ENCODE measurements at regions not wholly inside any gene's neighbourhood (a gene's known extent, or its start where the extent isn't known, plus 50 kb on each side); places are given as distances from the start of the nearest gene placed in this dataset.

DNA sequence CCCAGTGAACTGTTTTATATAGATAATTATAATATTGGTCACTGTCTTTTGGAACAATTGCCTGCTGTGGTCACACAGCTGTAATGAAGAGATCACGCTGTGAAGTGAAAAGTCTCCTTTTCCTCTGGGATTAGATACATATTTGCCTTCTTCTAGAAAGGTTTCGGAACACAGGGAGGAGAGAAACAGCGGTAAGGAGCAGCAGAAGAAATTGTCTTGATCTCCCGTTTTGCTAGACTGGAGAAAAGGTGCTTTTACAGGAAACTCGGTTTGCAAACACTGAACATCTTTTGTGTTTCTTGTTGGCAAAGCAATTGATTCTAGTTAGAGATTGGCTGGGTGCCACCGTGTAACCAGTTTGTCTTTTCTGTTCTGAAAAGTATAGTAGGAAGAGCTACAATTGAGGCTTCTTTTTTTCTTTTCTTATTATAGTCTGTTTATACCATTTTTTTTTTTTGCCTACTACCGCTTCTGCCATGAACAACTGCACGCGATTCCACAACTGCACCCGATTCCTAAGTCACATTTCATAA is 404.1 kb upstream of the ID4 start:
- intact Hi-C loops (cut with DNase I), result no loop called here
- no peaks in the 10 kb centered on the region for H3K36me3 ChIP-seq
- peaks cover 0 to 2% (median under 1%) of the 10 kb centered on the region in 4 donors for H3K9me3 ChIP-seq
- 35% methylated on average over 10 of the region's 10 CpGs for WGBS
- peak overlapping the region; percentile 16 to 43 (median 24) for H3K4me3 ChIP-seq
- no peak for DNase-seq (ENCODE audit: extremely low spot score)
- H3K4me1 ChIP-seq, result peaks cover 0 to 15% (median 6%) of the 10 kb centered on the region in 4 donors
- TF ChIP-seq POLR2A (IDR thresholded peaks at IDR 0.05; ENCODE audit: low read depth) (no peak), EP300 (IDR thresholded peaks at IDR 0.05) (no peak), POLR2AphosphoS5 (IDR thresholded peaks at IDR 0.05) (no peak)
- TF ChIP-seq, protein P1, sequence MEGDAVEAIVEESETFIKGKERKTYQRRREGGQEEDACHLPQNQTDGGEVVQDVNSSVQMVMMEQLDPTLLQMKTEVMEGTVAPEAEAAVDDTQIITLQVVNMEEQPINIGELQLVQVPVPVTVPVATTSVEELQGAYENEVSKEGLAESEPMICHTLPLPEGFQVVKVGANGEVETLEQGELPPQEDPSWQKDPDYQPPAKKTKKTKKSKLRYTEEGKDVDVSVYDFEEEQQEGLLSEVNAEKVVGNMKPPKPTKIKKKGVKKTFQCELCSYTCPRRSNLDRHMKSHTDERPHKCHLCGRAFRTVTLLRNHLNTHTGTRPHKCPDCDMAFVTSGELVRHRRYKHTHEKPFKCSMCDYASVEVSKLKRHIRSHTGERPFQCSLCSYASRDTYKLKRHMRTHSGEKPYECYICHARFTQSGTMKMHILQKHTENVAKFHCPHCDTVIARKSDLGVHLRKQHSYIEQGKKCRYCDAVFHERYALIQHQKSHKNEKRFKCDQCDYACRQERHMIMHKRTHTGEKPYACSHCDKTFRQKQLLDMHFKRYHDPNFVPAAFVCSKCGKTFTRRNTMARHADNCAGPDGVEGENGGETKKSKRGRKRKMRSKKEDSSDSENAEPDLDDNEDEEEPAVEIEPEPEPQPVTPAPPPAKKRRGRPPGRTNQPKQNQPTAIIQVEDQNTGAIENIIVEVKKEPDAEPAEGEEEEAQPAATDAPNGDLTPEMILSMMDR (IDR thresholded peaks at IDR 0.05), result no peak
- peak overlapping the region; percentile 4 to 34 (median 24) for H3K27ac ChIP-seq (replicated peaks in 1 of 4)
- no peaks in the 10 kb centered on the region for H3K27me3 ChIP-seq

DNA sequence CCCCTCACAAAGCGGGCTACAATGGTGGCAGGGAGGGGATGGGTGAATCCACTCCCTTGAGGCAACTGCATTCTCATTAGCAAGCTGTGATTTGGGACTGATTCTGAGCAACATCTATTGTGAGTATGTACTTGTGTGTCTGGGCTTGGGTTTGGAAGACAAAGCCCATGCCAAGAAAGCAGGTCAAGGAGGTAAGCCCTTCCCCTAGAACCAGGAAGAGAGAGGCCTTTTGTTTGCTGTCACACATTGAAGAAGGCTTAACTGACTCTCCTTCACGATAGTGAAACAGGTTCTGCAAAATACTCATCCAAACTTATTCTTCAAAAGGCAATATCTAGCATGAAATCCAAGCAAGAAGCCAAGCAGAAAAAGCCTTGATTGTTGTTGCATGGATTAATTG is 403.1 kb upstream of the ID4 start:
- intact Hi-C loops (cut with DNase I), result no loop called here
- no peaks in the 10 kb centered on the region for H3K27me3 ChIP-seq
- H3K36me3 ChIP-seq, result no peaks in the 10 kb centered on the region
- no peak overlapping the region for H3K4me3 ChIP-seq
- peak overlapping the region in 1 of 4 donors; percentile 32 for H3K27ac ChIP-seq (replicated peaks in 1 of 4)
- WGBS, result 70% methylated on average over 2 of the region's 2 CpGs
- no peak for TF ChIP-seq POLR2A (IDR thresholded peaks at IDR 0.05; ENCODE audit: low read depth)
- TF ChIP-seq, protein P1 (IDR thresholded peaks at IDR 0.05), result no peak
- TF ChIP-seq POLR2AphosphoS5 (IDR thresholded peaks at IDR 0.05), result no peak
- TF ChIP-seq EP300 (IDR thresholded peaks at IDR 0.05), result no peak
- H3K4me1 ChIP-seq, result peaks cover 0 to 15% (median 6%) of the 10 kb centered on the region in 4 donors
- H3K9me3 ChIP-seq, result no peaks in the 10 kb centered on the region
- no peak for DNase-seq (ENCODE audit: extremely low spot score)

DNA sequence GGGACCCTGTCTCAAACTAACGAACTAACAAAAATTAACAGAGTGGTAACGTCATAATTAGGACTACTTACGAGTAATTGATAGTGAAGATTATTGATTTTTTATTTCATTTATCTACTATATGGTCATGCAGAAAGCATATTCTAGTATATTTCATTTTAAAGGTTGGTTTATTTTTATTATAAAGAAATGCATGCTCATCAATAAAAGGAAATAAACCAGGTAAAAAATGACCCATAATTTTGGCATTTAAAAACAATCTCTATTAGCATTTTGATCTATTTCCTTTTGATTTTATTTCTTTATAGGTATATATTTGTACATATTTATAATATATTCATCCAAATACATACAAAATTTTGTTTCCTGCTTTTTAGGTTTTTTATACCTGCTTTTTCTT is 401.4 kb upstream of the ID4 start:
- Histone ChIP-seq H3K4me3 (no peak overlapping the region), H3K9me3 (no peaks in the 10 kb centered on the region), H3K4me1 (peaks cover 0 to 19% (median 12%) of the 10 kb centered on the region in 4 donors), H3K36me3 (no peaks in the 10 kb centered on the region), H3K27me3 (no peaks in the 10 kb centered on the region), H3K27ac (replicated peaks in 1 of 4) (no peak overlapping the region)
- TF ChIP-seq EP300 (IDR thresholded peaks at IDR 0.05), result no peak
- TF ChIP-seq POLR2AphosphoS5 (IDR thresholded peaks at IDR 0.05), result no peak
- no peak for TF ChIP-seq POLR2A (IDR thresholded peaks at IDR 0.05; ENCODE audit: low read depth)
- TF ChIP-seq, protein P1 (IDR thresholded peaks at IDR 0.05), result no peak
- WGBS, result 93% methylated on average over 3 of the region's 3 CpGs
- intact Hi-C loops (cut with DNase I), result no loop called here
- no peak for DNase-seq (ENCODE audit: extremely low spot score)

DNA sequence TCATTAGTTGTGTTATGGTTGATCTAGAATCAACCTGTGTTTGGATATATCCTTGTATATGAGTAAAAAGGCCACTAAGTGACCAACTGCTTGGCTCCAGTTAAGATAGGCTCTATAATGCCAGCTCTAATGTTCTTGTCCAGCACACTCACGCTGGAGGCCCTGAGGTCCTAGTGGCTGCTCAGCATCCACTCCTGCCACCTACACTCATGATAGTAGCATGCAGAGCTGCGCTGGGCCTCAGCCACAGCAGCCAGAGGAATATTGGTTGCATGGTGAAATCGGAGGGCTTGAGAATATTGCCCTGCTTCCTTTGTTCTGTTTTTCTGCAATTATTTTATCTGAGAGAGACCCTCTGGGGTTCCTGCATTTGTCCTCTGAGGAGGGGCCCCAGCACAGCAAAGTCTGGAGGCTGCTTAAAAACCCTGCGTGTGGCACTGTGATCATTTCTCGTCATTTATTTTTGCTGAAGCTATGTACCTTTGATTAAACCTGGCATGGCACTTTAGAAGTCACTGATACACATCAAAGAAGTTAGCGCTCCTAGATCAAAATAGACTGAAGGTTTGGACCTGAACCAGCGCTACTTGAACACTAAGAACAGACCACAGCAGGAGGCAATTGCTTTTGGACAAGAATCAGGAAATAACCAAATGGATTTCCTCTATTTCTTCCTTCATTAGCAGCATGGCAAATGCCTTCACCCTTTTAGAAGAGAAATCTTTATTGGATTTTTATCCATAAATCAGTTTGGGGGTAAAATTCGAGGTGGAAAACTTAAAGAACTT is 398.4 kb upstream of the ID4 start:
- H3K36me3 ChIP-seq, result no peaks in the 10 kb centered on the region
- no peaks in the 10 kb centered on the region for H3K9me3 ChIP-seq
- 89% methylated on average over 8 of the region's 8 CpGs for WGBS
- no peaks in the 10 kb centered on the region for H3K27me3 ChIP-seq
- TF ChIP-seq EP300 (IDR thresholded peaks at IDR 0.05) (no peak), POLR2A (IDR thresholded peaks at IDR 0.05; ENCODE audit: low read depth) (no peak), POLR2AphosphoS5 (IDR thresholded peaks at IDR 0.05) (no peak)
- TF ChIP-seq, protein P1 (IDR thresholded peaks at IDR 0.05), result no peak
- intact Hi-C loops (cut with DNase I), result no loop called here
- no peak overlapping the region for H3K4me3 ChIP-seq
- DNase-seq (ENCODE audit: extremely low spot score), result no peak
- peaks cover 0 to 13% (median 3%) of the 10 kb centered on the region in 4 donors for H3K4me1 ChIP-seq
- no peak overlapping the region for H3K27ac ChIP-seq (replicated peaks in 1 of 4)

Measured in esophagus muscularis mucosa (tissue), 4 donors.